Left cardiac atrium (tissue), 4 donors: ENCODE measurements at regions not wholly inside any gene's neighbourhood (a gene's known extent, or its start where the extent isn't known, plus 50 kb on each side); places are given as distances from the start of the nearest gene placed in this dataset.

Experiments
- ATAC-seq, 2 donors: fragments of 200-7000 bp; cut with Tn5 transposase; one replicate each; pipeline ENCODE4 v1.9.1; 2020; ENCODE audit warnings: mild to moderate bottlenecking in 2 of 2, moderate library complexity in 2 of 2
- DNase-seq: peaks from one replicate; pipeline ENCODE4 v3.0.0-alpha.2; 2020
- intact Hi-C, 2 donors: fragments of 100-400 bp; cut with DNase I; formaldehyde crosslinking; loops; one replicate each; pipeline versions ENCODE4 v1.14.1 to v1.15.1; 2022 to 2023
- donor health status: DM: no; HTN: yes; CAD: no.
- donor health status: DM: no; HTN: yes; CAD: no; lungs with severe emphysema.
- donor health status: DM: yes; HTN: yes; CAD: no.
- donor health status: Dilated cardiomyopathy.

DNA sequence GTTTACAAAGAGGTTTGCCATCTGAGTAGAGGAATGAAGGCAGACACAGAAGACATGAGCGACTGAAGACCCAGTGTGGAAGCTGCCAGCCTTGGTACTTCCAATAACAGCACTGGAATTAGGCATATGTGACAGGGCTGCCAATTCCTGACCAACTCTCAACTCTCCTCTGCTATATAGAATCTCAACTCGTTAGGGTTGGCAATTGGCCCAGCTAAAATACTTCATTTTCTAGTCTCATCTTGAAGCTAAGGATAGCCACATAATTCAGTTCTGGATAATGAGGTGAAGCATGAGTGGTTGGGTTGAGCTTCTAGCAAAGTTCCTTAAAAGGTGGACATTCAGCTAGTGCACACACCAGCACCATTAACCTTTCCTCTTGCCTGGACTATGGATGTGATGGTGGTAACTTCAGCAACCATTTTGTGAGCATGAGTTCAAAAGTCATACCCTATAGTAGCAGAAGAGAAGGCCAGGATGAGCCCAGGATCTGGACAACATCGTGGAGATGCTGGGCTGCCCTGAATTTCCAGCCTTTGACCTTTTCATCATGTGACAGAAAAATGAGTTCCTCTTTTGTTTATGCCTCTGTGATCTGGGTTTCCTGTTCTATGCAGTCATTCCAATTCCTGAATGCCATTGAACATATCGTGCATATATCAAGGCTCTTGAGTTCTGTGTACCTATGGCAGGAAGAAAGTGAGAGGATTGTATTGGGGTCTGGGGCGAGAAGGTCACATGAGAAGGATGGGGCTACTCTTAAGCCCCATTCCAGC is 68.1 kb upstream of the HAAO start:
- intact Hi-C loops = no loop called here
- no peak for DNase-seq
- no peak for ATAC-seq

DNA sequence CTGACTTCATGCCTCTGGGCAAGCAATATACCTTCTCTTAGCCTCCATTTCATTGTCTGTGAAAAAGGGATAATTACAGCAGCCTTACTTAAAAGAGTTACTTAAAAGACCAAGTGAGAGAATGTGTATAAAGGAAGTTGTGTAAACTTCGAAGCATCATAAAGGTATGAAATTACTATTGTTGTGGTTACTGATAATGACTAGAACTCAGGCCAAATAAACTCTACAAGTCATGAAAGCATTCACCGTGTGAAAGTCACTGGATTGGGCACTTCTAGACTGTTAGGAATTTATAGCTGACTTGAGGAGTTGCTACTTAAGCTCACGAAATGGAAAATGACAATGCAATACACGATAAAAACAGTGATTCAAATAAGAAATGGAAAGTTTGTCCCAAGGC is 67.4 kb upstream of the HAAO start:
- no peak for ATAC-seq
- intact Hi-C loops = loop anchor here in 1 of 2 donors (10.0 kb wide), 1 partner anchor 365 kb away; the partner anchor contains the start of gene ZFP36L2
- DNase-seq = no peak

DNA sequence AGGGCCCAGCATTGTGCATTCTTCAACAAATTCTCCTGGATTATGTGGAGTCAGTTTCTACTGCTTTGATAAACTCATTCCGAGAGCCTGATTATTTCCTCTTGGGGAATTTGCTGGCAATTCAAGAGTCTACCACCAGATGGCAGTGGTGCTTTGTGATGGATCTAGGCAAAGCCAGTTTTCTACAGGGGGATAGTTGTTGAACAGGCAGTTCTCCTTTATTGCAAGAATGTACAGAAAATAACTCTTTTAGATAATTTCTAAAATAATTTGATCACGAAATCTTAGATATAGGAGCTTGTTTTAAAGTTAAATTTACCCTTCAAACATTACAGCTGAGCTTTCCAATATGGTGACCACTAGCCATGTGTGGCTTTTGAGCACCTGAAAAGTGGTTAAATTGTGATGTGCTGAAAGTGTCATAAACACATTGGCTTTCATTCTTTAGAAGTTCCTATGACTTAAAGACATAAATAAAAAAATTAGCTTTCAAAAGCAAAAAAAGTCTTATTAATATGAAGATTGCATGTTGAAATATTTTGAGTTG is 66.7 kb upstream of the HAAO start:
- DNase-seq = no peak
- intact Hi-C loops = loop anchor here in 1 of 2 donors (10.0 kb wide), 1 partner anchor 366 kb away; the partner anchor contains the start of gene ZFP36L2
- ATAC-seq = no peak

DNA sequence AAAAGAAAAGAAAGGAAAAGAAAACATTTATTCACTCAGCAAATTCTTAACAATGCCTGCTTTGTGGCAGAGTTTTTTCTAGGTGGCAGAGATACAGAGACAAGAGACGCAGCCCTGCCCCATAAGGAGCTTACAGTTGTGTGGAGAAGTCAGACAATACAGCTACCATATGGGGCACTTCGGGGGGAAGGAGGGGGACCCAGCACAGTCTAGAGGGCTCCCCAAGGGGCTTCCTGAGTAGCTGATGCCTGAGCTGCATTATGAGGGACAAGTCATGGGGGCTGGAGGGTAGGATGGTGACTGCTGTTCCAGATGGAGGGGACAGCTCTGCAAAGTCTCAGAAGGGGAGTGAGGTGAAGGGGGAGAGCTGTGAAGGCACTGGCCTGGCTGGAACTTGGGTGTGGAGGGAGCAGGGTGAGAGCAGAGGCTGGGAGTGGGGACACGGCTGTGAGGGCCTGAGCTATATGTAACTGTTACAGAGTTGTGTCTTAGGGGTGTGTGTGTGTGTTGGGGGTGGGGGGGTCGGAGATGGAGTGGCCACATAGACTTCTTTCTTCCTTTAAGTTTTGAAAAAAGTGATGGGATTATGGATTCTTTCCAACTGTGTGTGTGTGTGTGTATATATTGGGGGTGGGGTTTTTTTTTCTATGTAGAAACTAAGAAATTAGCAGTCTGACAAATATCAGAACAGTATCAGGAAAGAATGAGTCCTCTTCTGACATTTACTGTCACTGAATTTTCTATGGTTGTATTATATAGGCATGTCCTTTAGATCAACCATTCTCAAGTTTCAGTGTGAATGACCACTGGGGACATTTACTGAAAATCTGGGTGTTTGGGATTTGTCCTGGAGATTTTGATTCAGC is 66.0 kb upstream of the HAAO start:
- intact Hi-C loops = loop anchor here in 1 of 2 donors (10.0 kb wide), 1 partner anchor 366 kb away; the partner anchor contains the start of gene ZFP36L2
- ATAC-seq = no peak

DNA sequence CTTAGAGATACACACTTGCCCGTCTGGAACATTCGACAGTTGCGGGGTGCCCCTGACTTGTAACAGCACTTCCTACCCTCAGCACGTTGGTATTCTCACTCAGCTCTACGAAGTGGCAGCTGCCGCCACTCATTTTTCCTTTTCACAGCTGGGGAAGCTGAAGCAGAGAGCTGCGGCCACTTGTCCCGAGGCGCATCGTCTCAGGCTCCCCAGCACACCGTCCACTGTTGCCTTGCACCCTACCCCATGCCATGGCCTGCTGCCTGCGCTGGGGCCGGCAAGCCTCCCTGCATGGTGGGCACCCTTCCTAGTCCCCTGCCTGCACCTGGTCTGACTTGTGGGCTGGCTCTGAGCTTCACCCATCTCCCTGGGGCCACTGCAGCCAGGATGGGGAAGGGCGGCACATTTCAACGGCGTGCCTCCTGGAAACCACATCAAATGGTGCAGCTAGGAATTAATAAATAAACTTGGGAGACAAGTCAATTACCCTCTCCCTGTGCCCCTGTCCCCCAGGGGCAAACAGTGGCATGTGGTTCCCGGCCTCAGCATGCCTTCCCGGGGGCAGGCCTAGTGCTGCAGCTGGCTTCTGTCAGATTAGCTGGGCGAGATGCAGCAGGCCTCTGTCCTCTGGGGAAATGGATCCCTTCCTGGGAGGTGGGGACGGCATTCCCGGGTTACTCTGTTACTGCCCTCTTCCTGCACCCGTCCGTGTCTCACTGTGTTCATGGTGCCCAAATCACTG is 64.7 kb upstream of the HAAO start:
- DNase-seq (no peak), ATAC-seq (no peak)
- intact Hi-C loops = loop anchor here in 1 of 2 donors (10.0 kb wide), 1 partner anchor 368 kb away; the partner anchor contains the start of gene ZFP36L2

More for the DNA sequence above, 66.0 kb upstream of the HAAO start:
- no peak for DNase-seq

DNA sequence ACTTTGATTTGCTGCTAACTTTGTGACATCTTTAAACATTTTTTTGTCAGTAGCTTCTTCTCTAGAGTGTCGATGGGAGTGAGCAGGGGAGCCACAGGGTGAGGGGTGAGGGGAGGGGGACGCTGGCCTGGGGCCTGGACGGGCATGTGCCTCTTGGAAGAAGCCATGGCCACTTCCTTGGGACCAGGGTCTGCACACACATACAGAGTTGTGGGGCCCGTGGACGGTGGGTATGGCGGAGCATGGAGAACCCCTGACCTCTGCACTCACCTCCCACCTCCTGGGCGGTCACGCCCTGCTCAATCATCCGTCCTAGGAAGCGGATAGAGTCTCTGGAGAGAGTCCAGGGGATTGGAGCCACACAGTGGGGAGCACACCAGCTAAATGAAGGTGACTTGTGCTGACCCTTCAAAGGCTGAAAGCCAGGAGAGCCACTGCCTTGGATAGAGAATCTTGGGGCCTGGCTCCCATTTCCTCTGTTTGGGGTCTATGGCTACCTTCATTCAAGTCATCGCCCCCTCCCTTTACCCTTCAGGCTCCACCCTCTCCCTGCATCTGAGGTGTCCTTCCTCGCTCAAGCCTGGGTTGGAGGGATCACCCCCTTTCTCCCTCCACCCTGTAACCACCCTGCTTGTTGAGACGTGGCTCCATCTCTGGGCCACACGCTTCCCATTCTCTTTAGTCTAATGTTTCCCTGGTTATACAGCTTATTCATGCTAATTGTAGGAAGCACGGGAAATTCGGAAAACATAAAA is 63.9 kb upstream of the HAAO start:
- ATAC-seq (no peak), DNase-seq (no peak)
- intact Hi-C loops = loop anchor here in 1 of 2 donors (10.0 kb wide), 1 partner anchor 369 kb away; the partner anchor contains the start of gene ZFP36L2

DNA sequence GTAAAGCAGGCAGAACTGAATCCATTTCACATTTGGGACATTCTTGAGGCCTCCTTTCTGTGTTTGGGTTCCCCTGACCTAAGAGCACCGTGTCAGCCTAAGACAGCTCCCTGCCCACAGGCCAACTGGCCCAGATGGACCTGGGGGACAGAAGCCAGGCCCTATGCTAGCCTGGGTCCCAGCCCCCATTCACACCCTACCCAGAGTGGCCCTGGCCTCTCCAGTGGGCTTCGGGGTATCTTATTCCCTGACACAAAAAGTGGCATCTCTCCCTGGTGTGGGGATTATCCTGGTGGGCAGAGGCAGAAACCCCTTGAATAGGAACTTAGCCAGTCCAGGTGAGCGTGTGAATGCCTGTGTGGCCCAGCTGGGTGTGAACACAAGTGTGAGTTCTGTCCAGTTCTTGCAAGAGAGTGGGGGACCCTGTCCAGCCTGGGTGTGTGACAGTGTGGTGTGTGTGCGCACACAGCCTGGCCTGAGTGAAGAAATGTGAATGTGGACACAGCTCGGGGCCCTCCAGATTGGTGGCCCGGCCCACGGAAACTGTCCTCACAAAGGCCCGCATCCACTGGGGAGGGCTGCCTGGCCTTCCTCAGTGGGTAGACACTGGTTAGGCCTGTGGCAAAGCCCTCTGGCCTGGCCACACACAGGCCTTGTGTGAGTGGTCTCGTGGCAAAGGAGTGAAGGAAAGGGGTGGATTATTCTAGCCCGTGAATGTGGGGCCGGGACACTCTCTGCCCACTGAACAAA is 63.0 kb upstream of the HAAO start:
- ATAC-seq (no peak), DNase-seq (no peak)
- intact Hi-C loops = loop anchor here in 1 of 2 donors (10.0 kb wide), 1 partner anchor 369 kb away; the partner anchor contains the start of gene ZFP36L2

DNA sequence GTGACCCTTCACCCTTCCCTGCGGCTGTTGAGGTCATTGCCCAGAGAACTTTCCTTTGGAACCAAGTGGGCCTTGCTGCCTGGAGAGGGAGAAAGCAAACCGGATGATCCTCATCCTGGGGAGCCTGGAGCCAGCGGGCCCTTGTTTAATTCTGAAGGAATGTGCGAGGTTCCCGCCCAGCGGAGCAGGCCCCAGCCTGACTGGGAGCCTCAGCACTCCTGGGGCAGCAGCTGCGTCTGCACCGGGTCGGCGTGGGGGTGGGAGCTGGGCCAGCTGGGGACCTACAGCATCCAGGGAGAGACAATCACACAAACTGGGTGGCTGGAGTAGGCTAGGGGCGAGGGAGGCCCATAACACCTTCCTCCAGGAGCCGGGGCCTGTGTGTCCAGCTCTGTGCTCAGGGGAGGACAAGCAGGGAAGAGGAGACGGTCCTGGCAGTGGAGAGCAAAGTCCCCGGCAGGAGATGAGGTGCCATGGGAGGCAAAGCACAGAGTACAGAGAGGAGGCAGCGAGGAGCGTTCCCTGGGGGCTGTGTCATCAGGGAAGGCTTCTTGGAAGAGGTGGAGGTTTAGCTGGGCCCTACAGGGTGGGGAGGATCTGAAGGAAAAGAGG is 61.9 kb upstream of the HAAO start:
- intact Hi-C loops = loop anchor here in 1 of 2 donors (10.0 kb wide), 1 partner anchor 370 kb away; the partner anchor contains the start of gene ZFP36L2
- ATAC-seq (peak; percentile 44 to 73), DNase-seq (peak; percentile 58)

DNA sequence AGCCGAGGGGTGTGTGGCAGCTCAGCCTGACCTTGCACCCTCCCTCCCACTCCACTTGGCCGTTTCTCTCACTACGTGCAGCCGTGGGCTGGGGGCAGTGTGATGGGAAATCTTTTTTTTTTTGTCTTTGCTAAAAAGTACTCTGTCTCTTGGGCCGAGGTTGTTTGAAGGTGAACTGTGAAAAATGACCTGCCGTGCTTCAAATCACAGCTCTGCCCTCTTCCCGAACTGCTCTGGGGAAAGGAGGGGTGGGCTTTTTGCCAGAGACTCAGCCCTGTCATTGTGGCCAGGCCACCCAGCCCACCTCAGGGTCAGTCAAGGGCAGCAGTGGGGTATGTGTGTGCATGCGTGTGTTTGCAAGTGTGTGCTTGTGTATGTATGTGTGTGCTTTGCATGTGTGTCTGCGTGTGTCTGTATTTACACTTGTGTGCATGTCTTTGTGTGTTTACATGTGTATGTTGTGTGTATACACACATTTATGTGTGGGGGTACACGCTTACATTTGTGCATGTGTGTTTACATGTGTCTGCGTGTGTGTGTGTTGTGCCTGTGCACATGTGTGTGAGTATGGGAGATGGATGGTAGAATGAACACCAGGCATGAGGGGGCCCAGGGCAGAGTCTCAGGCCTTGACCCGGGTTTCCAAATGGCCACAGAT is 61.3 kb upstream of the HAAO start:
- intact Hi-C loops = loop anchor here in 1 of 2 donors (10.0 kb wide), 1 partner anchor 371 kb away; the partner anchor contains the start of gene ZFP36L2
- ATAC-seq (peak; percentile 4 to 16), DNase-seq (no peak)

DNA sequence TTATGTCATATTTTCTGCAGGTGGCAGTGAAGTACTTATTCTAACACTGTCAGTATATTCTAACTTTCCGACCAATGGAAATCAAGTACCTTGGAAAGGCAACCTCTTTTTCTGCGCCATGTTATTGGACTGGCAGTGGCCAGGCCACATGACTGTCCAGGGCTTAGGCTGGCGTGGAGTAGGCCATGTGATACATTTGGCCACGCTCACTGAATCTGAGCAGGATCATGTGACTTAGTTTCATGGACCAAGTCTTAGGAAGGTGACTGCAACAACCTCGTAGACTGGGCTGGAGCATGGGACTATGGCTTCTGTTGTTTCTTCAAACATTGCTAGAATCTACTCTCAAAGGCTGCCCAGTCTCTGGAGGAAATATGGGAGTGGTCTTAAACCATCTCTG is 60.4 kb upstream of the HAAO start:
- intact Hi-C loops = loop anchor here in 1 of 2 donors (10.0 kb wide), 1 partner anchor 372 kb away; the partner anchor contains the start of gene ZFP36L2
- ATAC-seq = no peak
- no peak for DNase-seq

DNA sequence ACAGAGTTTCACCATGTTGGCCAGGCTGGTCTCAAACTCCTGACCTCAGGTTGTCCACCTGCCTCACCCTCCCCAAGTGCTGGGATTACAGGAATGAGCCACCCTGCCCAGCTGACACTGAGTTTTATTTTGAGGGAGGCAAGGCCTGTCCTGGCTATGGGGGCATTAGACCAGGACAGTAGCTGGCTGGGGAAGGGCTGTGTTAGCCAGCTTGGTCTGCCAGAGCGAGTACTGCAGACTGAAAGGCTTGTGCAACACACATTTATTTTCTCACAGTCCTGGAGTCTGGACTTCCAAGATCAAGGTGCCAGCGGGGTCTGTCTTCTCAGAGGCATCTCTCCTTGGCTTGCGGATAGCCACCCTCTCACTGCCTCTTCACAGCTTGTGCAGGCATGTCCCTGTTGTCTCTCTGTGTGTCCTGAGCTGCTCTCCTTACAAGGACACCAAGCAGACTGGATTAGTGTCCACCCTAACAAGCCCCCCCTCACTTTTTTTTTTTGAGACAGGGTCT is 59.4 kb upstream of the HAAO start:
- intact Hi-C loops = loop anchor here in 1 of 2 donors (10.0 kb wide), 1 partner anchor 373 kb away; the partner anchor contains the start of gene ZFP36L2
- no peak for DNase-seq
- ATAC-seq = no peak

DNA sequence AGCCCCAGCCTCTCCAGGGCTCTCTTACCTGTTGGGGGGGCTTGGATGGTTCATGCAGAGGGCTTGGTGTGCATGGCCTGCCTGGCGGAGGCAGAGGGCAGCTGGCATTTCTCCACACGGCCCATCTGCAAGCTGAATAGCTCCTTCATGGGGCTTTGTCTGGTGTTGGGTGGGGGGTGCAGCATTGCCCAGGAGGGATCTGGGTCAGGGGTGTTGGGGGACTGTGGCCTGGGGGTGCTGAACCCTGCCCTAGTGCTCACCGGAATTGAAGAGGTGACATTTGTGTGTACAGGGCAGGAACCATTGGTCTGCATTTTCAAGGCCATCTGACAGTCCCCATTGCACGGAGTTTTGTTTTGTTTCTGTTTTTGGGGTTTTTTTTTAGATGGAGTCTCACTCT is 58.8 kb upstream of the HAAO start:
- no peak for ATAC-seq
- intact Hi-C loops = loop anchor here in 1 of 2 donors (10.0 kb wide), 1 partner anchor 374 kb away; the partner anchor contains the start of gene ZFP36L2
- no peak for DNase-seq

DNA sequence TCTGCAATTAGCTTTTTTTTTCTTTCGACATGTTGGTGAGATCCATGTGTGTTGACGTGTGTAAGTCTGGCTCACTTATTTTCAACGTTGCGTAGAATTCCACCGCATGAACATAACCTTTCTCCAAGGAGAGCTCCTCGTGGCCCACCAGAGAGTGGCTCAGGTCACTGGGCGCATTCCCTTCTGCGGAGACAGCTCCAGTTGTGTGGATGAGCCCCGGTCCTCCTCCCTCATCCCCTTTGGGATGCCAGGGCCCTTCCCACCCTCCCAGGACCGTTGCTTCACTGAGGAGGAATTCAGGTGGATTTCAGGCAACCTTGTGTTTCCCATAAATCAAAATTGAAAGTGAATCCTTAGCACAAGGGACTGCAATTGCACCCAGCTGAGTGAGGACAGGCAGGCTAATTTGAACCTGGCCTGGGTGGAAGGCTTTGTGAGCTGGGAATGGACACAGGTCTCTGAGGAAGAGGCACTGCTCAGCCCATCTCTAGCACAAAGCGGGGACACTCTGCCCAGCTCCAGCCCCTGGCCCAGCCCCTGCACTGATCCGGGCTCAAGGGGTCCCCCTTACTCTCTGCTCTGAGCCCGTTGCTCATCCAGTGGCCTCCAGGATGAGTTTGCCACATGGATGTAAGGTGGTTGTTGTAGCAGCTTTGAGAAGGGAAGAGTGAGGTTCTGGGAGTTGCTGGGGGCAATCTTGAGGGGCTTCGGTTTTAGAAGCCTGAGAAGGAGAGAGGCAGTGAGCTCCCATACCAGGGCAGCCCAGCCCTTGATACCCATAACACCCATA is 57.8 kb upstream of the HAAO start:
- no peak for DNase-seq
- no peak for ATAC-seq
- intact Hi-C loops = loop anchor here in 1 of 2 donors (10.0 kb wide), 1 partner anchor 375 kb away; the partner anchor contains the start of gene ZFP36L2

DNA sequence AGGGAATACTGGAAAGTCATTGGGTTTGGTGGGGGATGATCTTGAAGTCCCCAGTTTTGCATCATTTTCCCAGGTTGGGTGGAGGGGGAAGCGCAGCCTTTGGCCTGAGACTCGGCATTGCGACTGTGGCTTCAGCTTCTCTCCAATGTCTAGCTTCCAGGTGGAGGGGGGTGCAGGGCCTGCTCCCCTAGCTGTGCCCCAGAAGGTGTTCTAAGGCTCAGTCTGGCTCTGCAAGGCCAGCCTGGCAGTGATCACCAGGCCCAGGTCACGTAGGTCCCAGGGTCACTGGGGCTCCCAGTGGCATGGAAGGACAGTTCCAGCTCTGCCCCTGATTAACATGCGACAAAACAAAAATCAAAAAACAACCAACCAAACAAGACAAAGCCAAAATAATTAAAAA is 56.9 kb upstream of the HAAO start:
- DNase-seq (no peak), ATAC-seq (no peak)
- intact Hi-C loops = loop anchor here in 1 of 2 donors (10.0 kb wide), 1 partner anchor 275 kb away; no protein-coding TSS in a partner anchor
